ENCODE measurements at regions not wholly inside any gene's neighbourhood (a gene's known extent, or its start where the extent isn't known, plus 50 kb on each side); places are given as distances from the start of the nearest gene placed in this dataset.
"Not testable (repeated sequence)": the region's sequence is repeated elsewhere in the genome, so short reads cannot be mapped to it uniquely, and the experiment has no call there.

DNA sequence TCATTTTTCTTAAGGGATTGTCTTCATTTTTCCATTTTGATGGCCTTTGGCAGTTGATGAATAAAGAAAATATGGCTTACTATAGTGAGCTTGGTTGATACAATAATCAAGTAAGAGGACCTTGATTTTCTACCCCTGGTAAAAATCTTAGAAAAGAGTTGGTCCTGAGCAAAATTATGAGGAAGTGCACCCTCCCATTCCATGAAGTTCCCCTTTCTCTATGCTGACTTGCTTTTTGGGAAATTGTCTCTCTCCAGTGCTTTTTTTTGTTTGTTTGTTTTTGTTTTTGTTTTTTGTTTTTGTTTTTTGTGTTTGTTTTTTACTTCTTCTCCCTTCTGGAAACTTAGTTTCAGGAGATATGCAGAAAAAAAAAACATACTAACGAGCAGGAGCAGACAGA, 449.2 kb upstream of the ACTBL2 start:
- no peak for DNase-seq

DNA sequence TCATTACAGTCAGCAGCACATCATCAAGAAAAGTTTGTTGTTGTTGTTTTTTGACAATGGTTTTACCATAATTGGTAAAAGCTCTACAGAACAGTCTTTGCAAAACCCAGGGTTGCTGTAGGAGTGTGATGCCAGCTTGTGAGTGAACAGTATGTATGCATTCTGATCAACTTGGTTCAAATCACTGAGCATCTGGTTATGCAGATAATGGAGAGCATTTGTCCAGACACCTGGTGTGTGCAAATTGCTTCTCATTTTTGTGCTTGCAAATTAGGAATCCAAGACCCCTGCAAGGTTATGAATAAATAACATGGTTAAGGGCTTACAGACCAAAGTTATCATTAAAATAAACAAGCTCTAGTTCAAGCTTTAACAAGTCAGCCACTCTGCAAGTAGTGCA, 448.7 kb upstream of the ACTBL2 start:
- no peak for DNase-seq

DNA sequence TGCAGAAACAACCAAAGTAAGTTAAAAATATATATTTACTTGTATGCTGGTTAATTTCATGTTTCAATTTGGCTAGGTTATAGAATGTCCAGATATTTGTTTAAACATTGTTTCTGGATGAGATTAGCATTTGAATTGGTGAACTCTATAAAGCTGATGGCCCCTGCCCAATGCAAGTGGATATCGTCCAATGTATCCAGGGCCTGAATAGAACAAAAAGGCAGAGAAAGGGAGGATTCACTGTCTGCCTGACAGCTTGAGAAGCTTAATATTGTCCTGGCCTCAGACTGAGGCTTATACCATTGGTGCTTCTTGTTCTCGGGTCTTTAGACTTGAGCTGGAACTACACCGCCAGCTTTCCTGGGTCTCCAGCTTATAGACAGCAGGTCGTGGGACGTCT, 446.7 kb upstream of the ACTBL2 start:
- DNase-seq, result no peak

DNA sequence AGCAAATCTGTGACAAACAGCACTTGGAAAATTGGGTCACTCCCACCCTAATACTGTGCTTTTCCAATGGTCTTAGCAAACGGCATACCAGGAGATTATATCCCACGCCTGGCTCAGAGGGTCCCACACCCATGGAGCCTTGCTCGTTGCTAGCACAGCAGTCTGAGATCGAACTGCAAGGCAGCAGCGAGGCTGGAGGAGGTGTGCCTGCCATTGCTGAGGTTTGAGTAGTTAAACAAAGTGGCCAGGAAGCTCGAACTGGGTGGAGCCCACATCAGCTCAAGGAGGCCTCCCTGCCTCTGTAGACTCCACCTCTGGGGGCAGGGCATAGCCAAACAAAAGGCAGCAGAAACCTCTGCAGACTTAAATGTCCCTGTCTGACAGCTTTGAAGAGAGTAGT, 440.5 kb upstream of the ACTBL2 start:
- DNase-seq, result not testable (repeated sequence)

DNA sequence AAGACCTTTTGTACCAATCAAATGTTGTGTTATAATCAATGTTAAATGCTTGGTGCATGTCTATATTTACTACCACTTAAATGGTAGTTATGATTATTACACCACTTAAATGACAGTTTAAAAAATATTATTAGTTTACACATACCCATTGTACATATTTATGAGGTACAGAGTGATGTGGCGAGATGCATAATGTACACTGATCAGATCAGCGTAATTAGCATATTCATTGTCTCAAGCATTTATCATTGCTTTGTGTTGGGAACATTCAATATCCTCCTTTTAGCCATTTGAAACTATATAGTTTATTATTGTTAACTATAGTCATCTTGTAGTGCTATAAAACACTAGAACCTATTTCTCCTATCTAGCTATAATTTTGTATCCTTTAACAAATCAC, 434.4 kb upstream of the ACTBL2 start:
- no peak for DNase-seq

DNA sequence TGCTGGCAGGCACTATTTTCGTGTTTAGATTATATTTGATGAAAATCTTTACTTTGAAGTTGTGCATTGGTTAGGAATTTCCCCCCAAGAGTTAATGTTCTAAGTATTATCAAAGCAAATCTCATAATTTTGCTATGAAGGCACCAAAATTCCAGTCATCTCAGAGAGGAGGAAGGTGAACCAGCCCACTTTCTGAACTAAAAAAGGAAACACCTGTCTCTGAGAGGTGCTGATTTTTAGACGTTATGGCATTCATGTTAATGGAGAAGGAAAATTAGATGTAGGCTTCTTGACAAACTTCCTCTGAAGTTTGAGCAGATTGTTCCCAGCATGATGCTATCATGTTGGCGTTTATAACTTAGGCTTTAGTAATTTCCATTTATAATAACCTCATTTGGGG, 432.9 kb upstream of the ACTBL2 start:
- DNase-seq, result no peak

DNA sequence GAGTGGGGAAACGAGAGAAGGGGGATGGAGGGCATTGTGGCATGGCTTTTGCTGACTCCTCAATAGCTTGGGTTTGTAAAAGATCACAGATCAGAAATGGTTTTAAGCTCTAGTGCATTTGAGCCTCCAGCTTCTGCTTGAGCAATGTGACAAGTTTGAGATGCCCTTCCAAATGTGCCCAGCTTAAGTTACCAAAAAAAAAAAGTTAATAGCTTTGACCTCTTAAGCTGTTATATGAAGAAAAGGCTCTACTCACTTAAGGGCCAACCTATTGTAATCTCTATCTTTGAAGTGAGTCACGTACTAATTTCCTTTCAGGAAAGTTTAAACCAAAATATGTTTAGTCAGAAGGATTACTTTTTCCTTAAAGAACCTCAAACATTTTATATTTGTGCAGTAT, 428.8 kb upstream of the ACTBL2 start:
- no peak for DNase-seq

DNA sequence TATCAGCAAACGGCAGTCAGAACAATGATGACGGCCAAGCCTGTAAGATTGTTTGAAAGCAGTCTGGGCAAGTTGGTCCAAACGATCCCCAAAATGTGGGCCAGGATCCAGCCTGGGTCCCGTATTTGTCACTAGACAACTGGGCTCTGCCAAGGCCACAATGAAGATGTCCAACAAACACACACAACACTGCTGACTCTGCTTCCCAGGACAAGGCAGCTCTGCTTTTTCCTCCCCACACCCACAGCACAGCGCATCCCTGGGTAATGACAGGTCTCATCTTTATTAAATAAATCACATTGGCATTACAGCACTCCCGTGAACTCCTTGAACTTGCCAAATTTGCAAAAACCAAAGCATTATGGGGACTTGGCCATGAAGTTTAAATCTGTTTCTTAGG, 424.1 kb upstream of the ACTBL2 start:
- no peak for DNase-seq

DNA sequence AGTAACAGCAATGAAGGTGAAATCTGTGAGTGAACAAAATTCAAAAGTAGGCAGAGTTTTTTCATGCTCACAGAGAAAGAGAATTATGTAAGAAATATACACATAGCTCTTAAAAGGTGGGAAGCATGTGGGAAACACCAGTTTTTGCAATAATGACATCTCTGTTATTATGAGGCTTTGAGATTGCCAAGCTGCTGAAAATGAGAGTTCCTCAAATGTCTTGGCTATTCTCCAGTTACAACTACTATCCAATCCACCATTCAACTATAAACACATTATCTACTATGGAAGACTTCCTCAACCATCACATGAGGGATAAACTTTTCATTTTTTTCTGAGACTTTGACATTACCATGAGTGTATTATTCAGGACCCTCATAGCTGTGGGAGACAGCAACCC, 420.8 kb upstream of the ACTBL2 start:
- no peak for DNase-seq

DNA sequence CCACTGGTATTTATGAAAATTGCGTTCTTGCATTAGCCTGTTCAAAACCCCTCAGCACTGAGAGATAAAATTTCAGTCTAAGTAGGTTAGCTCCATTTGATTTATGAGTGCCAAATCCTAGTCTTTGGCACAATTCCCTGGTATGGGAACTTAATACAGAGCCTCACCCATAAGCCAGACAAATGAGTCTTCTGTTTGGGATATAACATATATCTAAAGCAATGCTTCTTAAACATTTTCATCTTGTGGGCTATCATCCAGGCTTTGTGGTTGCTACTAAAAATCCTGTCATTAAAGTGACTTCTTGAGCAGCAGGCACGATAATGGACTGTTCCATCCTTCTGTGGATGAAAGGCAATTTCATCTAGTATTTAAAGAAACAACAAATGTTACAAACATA, 419.5 kb upstream of the ACTBL2 start:
- no peak for DNase-seq

DNA sequence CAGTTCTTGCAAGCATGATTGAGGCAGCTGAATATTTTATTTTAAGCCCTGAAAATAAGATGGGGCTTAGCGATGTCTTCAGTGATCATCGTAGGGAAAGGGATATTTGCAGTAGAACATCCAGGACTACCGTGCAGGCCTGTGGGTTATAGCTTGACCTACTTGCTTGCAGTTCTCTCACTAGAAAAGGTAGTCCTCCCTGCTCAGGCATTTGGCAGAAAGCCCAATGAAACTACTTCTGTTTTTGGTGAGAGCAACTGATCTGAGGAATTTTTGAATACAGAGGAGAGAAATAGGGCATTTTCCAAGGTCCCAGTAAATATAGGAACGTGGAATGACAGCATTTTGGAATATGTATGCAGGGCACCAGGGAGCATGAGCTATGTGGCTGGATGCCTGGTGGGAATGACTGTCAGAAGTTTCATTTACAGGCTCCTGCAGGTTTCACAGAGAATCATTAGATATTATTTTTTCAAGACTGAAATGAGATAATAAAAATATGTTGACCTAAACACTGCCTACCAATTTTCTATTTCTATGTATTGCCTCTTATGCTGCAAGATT, 417.9 kb upstream of the ACTBL2 start:
- DNase-seq, result no peak

DNA sequence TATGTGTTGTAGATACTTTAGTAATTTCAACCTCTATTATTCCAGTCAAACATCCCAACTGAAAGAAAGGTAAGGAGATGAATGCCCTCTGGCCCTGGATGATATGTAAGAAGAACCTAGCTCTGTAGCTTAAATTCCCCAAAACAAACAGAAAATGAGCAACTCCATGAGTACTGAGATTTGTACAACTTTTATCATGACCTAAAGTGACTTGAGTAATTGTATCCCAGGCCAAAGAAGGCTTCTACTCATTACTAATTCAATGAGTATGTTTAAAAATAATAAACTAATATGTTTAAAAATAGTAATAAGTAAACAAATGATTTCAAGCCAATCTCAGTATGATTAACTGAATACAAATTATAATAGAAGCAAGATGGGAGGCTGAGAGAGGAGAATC, 414.0 kb upstream of the ACTBL2 start:
- DNase-seq, result no peak

DNA sequence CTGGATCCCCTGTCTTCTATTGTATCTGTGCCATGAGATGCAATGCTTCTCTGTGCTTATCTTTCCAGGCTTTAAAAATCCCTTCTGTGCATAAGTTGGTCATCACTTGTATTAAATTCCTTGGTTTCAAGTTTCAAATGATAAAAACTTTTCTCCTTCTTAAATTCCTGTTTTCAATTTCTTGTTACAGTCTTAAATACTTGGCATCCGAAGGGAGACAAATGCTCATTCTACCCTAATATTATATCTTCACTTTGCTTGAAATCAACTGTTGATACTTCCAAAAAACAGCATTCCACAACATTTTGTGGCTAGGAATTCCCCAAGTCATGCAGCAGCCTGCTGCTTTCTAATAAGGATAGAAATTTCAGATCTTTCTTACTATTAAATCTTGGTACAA, 413.2 kb upstream of the ACTBL2 start:
- no peak for DNase-seq

DNA sequence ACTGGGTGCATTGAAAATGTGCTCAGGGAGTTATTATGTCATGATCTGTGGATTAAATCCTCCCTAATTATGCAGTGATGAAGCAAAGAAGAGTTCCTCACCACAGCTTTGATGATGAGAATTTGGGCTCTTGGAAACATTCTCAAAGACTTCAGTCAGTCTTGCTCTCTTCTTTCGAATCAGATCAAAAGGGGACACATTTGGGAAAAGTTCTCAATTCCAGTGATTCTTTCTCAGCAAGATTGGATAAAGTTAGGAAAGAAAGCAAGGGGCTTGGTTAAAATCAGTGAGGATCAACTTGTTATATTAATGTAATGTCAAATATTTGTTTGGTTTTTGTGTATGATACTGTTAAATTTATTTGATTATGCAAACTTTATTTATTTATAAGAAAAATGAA, 411.3 kb upstream of the ACTBL2 start:
- DNase-seq, result no peak

DNA sequence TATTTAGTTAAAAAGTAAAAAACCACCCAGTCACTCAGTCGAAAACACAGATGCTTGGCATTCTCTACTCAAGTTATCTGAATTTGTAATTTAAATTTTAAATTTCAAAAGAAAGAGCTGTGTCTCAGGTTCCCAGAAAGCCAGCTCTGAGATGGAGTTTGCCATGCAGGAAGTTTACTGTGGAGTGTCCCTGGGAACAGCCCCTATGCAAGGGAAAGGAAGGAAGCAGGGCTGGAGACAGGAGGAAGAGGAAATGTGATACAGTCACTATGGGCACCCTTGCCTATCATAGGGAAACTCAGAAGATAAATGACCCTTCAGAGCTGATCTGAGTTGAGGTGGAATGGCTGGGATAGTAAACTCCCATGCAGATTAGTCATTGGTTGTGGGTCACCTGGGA, 408.8 kb upstream of the ACTBL2 start:
- DNase-seq, result no peak

DNA sequence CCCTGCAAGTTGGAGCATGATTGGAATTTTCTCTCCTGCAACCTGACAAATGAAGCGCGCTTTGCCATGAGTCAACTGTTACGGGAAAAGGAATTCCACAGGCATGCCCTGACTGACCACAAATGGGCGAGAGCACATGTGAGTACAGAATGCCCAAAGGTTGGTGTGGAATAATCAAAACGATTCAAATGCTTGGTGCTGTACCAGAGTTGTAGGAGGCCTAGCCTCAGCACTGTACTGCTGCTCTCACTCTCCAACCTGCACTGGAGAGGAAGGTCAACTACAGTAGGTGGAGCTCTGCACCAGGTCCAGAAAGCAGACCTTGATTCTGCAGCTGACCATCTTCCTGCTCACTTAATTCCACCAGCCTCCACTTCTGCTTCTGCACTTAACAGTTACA, 406.9 kb upstream of the ACTBL2 start:
- peak; percentile 3 for DNase-seq

DNA sequence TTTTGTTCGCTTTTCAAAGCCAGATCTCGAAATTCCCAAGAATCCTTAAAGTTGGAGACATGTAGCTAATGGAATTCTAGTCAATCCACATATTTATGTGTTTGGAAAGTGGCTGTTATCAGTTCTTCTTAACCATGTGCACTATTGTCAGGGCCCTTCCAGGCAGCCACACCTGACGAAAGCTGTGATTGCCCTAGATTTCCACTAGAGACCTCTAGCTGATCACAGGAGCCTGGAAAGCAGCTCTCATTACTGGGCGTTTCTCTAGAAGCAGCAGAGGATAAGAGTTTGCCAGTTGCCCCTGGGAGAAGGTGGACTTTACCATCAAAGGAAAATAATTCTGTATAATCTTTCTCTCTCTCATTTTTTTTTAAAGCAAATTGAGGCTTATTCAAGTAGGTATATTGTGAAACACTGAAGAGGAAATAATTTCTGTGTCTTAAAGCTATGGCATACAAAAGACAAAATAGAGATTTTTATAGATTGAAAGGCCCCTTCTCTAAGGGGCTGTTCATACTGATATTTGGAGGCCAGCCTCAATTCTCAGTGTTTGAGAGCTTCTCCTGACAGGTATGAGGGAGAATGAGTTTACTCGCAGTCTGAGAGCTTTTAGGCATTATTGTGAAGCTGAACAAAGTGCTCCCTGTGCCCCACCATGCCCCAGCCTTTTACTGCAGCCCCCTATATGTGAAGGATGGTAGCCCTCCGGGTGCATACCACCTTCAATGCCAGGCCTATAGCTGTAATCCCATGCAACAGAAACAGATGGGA, 405.4 kb upstream of the ACTBL2 start:
- no peak for DNase-seq

DNA sequence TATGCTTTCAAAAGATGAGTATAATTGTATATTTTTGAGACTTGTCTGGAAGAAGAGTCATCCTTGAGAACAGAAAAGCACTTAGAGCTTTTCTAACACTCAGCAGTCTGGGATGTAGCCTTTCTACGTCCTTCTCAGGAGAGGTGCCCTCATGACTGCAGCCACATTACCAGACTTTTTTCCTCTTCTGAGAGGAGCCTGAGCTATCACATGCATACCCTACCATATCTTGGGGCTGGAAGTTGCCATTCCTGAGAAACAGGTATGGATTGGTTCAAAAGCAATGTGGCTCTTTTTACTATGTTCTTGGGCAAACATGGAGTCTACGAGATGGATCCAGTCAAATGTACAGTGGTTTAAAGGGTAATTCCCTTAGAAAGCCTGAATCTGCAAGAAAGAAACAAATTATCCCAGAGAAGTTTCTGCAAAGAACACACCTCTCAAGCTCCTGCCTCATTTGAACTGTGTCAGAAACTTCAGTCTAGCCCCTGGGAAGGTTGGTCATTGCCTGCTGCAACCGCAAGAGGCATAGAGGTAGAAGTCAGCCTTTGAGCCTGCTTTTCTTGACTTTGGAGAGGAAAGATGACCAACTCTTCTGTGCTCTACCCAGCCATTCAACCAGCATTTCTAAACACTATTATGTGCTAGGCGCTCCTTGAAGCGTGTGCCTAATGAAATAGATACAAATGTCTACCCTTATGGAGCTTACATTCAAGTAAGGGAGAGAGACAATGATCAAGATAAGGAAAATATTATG, 401.9 kb upstream of the ACTBL2 start:
- DNase-seq, result no peak

DNA sequence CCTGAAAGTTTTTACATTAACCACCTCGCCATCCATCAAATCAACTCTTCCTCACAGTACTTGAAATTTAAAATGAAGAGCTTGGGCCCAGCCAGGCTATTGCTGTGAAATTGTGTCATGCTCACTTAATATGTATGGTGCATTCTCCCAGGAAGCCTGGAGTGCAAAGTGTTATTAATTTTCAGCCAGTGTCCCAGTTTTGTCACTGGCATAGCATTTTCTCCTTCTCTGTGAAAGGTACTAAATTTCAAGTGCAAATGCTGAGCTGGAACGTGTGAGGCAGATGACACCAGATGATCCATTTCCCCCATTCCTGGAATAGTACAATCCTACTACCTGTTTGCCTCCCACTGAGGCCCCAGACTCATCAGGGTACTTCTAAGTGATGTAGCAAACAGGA, 397.6 kb upstream of the ACTBL2 start:
- DNase-seq, result no peak

DNA sequence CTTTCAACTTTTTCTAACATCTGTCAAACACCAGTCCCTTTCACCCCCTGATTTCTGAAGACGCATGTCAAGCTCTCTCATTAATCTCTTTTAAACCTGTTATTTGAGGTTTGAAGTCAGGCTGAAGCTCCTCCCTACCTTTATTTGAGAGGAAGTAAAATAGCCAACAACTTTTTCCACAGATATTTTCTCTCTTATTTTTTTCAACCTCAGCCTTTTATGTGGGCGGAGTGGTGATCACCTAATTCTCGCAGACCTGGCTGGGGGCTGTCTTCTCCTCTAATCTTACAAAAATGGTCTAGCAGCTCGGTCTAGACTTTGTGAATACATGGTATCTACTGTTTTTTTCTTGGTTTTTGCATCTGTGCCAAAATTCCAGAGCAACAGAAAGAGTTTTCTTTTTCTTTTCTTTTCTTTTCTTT, 395.7 kb upstream of the ACTBL2 start:
- DNase-seq, result no peak

DNA sequence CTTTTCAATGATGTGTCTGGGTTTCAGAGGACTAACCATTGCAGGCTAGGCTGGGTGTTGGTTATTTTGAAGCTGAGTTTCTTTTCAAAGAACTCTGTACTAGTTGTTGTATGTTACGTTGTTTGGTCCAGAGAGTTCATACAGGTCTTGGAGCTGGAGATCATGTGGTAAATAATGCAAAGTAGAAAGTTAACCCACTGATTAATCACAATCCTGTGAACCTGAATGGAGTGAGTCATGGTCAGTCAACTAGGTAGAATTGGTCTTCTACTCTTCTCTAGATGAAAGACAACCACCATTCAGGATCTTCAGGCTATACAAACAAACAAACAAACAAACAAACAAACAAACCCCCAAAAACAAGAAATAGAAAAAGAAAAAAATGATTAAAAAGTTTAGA, 388.9 kb upstream of the ACTBL2 start:
- DNase-seq, result no peak

DNA sequence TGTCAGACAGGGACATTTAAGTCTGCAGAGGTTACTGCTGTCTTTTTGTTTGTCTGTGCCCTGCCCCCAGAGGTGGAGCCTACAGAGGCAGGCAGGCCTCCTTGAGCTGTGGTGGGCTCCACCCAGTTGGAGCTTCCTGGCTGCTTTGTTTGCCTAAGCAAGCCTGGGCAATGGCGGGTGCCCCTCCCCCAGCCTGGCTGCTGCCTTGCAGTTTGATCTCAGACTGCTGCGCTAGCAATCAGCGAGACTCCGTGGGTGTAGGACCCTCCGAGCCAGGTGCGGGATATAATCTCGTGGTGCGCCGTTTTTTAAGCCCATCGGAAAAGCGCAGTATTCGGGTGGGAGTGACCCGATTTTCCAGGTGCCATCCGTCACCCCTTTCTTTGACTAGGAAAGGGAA, 387.7 kb upstream of the ACTBL2 start:
- not testable (repeated sequence) for DNase-seq

DNA sequence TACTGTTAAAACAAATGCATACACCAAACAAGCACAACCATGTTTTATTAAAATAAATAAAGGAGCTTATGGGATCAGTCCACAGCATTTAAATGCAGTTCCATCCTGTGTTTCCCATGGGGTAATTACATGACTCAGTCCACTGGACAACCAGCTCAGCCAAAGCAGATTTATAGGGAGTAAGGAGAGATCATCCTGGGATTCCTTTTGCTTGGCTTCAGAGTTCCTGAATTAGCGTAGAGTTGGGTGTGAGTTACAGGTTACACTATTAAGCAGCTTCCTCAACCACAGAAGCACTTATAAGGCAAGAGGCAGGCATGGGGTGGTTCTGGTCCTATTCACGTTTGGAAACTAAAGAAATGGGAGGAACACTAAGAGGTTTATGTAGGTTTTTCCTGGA, 381.1 kb upstream of the ACTBL2 start:
- no peak for DNase-seq

DNA sequence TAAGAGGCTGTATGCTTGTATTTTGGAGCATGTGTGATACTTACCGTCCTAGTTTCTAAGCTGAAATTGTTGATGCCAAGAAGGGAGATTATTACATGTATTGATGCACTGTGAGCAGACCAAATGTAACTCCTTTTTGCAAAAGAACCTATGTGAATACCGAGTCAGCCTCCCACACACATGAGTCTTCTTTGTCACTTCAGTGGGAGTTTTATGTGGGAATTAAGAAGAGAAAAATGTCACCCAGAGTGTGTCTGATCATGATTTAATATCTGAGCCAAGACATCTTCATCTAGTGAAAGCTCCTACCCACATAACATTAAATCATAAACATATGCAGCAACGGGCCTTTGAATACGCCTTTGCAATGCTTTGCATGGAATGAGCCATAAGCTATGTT, 380.3 kb upstream of the ACTBL2 start:
- DNase-seq, result no peak
